Peyer's patch (tissue), 4 donors: ENCODE measurements at regions not wholly inside any gene's neighbourhood (a gene's known extent, or its start where the extent isn't known, plus 50 kb on each side); places are given as distances from the start of the nearest gene placed in this dataset.
"Not testable (repeated sequence)": the region's sequence is repeated elsewhere in the genome, so short reads cannot be mapped to it uniquely, and the experiment has no call there.

Source experiments
- CTCF ChIP-seq, 6 experiments: fragments of 450-650 bp in 4 of 6; fragments of 200-600 bp in 2 of 6; sonication (generic) in 1 of 6; IDR thresholded peaks; one replicate each; pipeline ENCODE4 v1.5.1; 2017 to 2019; ENCODE audit warnings: antibody characterized with exemption in 6 of 6, mild to moderate bottlenecking in 3 of 6, moderate library complexity in 1 of 6
- POLR2A ChIP-seq, 2 donors: fragments of 450-650 bp; IDR thresholded peaks; one replicate each; pipeline ENCODE4 v1.5.1; 2017; ENCODE audit warnings: antibody characterized with exemption in 2 of 2, mild to moderate bottlenecking in 2 of 2, moderate library complexity in 2 of 2

DNA sequence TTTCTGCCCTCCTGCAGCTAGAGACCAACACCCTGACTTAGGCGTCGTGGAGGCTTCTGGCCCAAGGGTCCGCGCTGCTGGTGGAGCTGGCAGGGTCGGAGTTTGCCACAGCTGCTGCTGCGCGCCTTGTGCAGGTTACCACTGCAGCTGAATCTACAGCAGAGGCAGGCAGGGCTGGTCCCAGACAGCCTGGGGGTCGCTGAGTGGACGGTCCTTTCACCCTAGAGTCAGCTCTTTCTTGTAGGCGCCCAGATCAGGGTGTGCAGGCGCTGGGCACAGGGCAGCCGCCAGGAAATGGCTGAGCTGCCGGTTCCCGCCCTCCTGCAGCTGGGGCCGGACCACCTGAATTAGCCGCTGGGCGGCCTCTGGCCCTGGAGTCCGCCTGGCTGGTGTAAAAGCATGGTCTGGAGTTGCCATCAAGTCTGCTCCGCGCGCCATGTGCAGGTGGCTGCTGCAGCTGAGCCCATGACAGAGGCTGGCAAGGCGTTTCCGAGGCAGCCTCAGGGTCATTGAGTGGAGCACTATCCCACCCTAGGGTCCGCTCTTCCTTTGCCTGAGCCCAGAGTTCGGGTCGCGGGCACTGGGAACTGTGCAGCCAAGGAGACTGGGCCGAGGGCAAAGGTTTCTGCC, 144.3 kb downstream of the CCDC74A start:
- TF ChIP-seq POLR2A, CTCF (IDR thresholded peaks at IDR 0.05): not testable (repeated sequence)
